K562 (cell line): ENCODE measurements at regions not wholly inside any gene's neighbourhood (a gene's known extent, or its start where the extent isn't known, plus 50 kb on each side); places are given as distances from the start of the nearest gene placed in this dataset.

Experiments used
- ATAC-seq: fragments of 200-7000 bp; cut with Tn5 transposase; 3 replicates; pipeline ENCODE4 v1.9.1; 2020; ENCODE audit warnings: moderate library complexity
- BruUV-seq: library from RNA; stranded (reverse); fragments of 400-500 nt; replicated peaks from 2 replicates; lab custom pipeline; 2021; lab: Mats Ljungman, UMichigan
- CTCF ChIA-PET: fragments of 300-600 bp; formaldehyde crosslinking; extraction: SDS; loops from one replicate; lab custom pipeline; 2021; ENCODE audit warnings: low intra/inter-chr PET ratio; lab: Yijun Ruan, JAX
- POLR2A ChIA-PET: fragments of 300-600, 350-650 bp; sonication (Branson Sonifier 250); formaldehyde crosslinking; extraction: SDS; loops from one replicate; lab custom pipeline; 2021; ENCODE audit warnings: antibody characterized with exemption, inconsistent platforms; lab: Yijun Ruan, JAX
- DNase-seq, 4 experiments: peaks; one replicate each; pipeline versions ENCODE4 v3.0.0 to v3.0.0-alpha.2; 2011 to 2018; ENCODE audit warnings: low spot score in 3 of 4, mixed read lengths in 3 of 4; ENCODE audit errors: extremely low read depth in 1 of 4
- FAIRE-seq: peaks from 2 replicates; lab custom pipeline; 2011; peaks lifted over from hg19 to GRCh38; lab: Jason Lieb, UNC
- H2AFZ ChIP-seq: 2 replicates; pipeline ENCODE4 v1.6.0; 2011; ENCODE audit warnings: low read depth, low read length, control low read depth, inconsistent platforms
- H3K27ac ChIP-seq: fragments of 200-600 bp; 3 replicates; pipeline ENCODE4 v1.8.0; 2011; ENCODE audit warnings: low read depth, mild to moderate bottlenecking, control low read depth, inconsistent platforms, low read length, moderate library complexity, mixed read lengths; ENCODE audit errors: extremely low read depth
- H3K27me3 ChIP-seq, 2 experiments: fragments of 300-600 bp in 1 of 2; 2 replicates in 1 of 2; 3 replicates in 1 of 2; pipeline versions ENCODE4 v1.6.0 to v1.8.0; 2011; ENCODE audit warnings: inconsistent platforms in 2 of 2, low read length in 2 of 2, mild to moderate bottlenecking in 1 of 2, mixed read lengths in 1 of 2, moderate library complexity in 1 of 2; ENCODE audit not compliant: control insufficient read depth in 2 of 2, insufficient read depth in 2 of 2
- H3K36me3 ChIP-seq: fragments of 300-600 bp; 3 replicates; pipeline ENCODE4 v1.8.0; 2011; ENCODE audit warnings: mild to moderate bottlenecking, low read length, inconsistent platforms; ENCODE audit not compliant: control insufficient read depth, insufficient read depth
- H3K4me1 ChIP-seq, 2 experiments: fragments of 200-600 bp in 1 of 2; replicated peaks in 1 of 2; 2 replicates in 1 of 2; 3 replicates in 1 of 2; pipeline versions ENCODE4 v1.5.1 to v1.8.0; 2011; ENCODE audit warnings: inconsistent platforms in 2 of 2, low read length in 2 of 2, mild to moderate bottlenecking in 1 of 2, mixed read lengths in 1 of 2, moderate library complexity in 1 of 2; ENCODE audit not compliant: control insufficient read depth in 2 of 2, insufficient read depth in 2 of 2
- H3K4me2 ChIP-seq: 2 replicates; pipeline ENCODE4 v1.6.1; 2011; ENCODE audit warnings: low read length, control low read depth, inconsistent platforms, mixed read lengths; ENCODE audit not compliant: insufficient read depth
- H3K4me3 ChIP-seq: fragments of 200-600 bp; sonication (generic), shearing (Covaris generic); 2 replicates; pipeline ENCODE4 v1.5.1; 2016; ENCODE audit warnings: control low read depth, inconsistent platforms
- H3K79me2 ChIP-seq: fragments of 200-600 bp; 3 replicates; pipeline ENCODE4 v1.8.0; 2011; ENCODE audit warnings: low read length, inconsistent platforms; ENCODE audit not compliant: control insufficient read depth, insufficient read depth
- H3K9ac ChIP-seq, 2 experiments: 2 replicates each; pipeline versions ENCODE4 v1.6.0 to v1.6.1; 2011; ENCODE audit warnings: low read depth in 2 of 2, low read length in 2 of 2, control low read depth in 1 of 2, inconsistent platforms in 1 of 2, mild to moderate bottlenecking in 1 of 2, mixed read lengths in 1 of 2; ENCODE audit not compliant: insufficient read depth in 1 of 2
- H3K9me1 ChIP-seq: one replicate; pipeline ENCODE4 v1.6.0; 2011; ENCODE audit warnings: inconsistent platforms, mild to moderate bottlenecking, low read length, moderate library complexity; ENCODE audit not compliant: control insufficient read depth, insufficient read depth
- H3K9me3 ChIP-seq: replicated peaks from 2 replicates; pipeline ENCODE4 v1.5.1; 2011; ENCODE audit warnings: low read depth, low read length, inconsistent platforms; ENCODE audit not compliant: control insufficient read depth, insufficient read depth
- H4K20me1 ChIP-seq: replicated peaks from 2 replicates; pipeline ENCODE4 v1.6.1; 2011; ENCODE audit warnings: low read length, inconsistent platforms, mixed read lengths; ENCODE audit not compliant: control insufficient read depth, insufficient read depth
- ELK1 ChIP-seq: sonication (generic); formaldehyde crosslinking; IDR thresholded peaks from 2 replicates; pipeline ENCODE4 v1.8.1; 2022; ENCODE audit warnings: missing genetic modification reagents
- GABPB2 ChIP-seq: fragments of 250-450 bp; sonication (Bioruptor Pico); conservative IDR thresholded peaks from 2 replicates; pipeline ENCODE4 v1.5.1; 2021; ENCODE audit warnings: mild to moderate bottlenecking
- POLR2AphosphoS5 ChIP-seq: IDR thresholded peaks from 2 replicates; pipeline ENCODE4 v1.6.1; 2011; ENCODE audit warnings: mild to moderate bottlenecking, low read depth, low read length, moderate library complexity; ENCODE audit not compliant: control insufficient read depth, insufficient read depth
- THAP7 ChIP-seq: fragments of 250-450 bp; sonication (Bioruptor Pico); IDR thresholded peaks from 2 replicates; pipeline ENCODE4 v1.5.0; 2021
- THRAP3 ChIP-seq: fragments of 450-650 bp; IDR thresholded peaks from 2 replicates; pipeline ENCODE4 v1.6.1; 2016; ENCODE audit warnings: mild to moderate bottlenecking, inconsistent platforms, borderline replicate concordance
- ZNF408 ChIP-seq: fragments of 250-450 bp; sonication (Bioruptor Pico); IDR thresholded peaks from 2 replicates; pipeline ENCODE4 v1.4.0; 2020; ENCODE audit warnings: low read depth, mild to moderate bottlenecking, moderate library complexity
- WGBS: fragments of 100-300 bp; shearing (Covaris generic); methylation state at CpG from one replicate; pipeline ENCODE4 v1.1.6; 2016; ENCODE audit warnings: low coverage, mixed read lengths; ENCODE audit not compliant: insufficient coverage; ENCODE audit errors: missing lambda C conversion rate; 5-methylcytosine and 5-hydroxymethylcytosine counted together
- in situ Hi-C: fragments of 300-500 bp; cut with MboI; formaldehyde crosslinking; loops from 4 replicates; pipeline ENCODE4 v1.15.0; 2018; ENCODE audit warnings: inconsistent platforms, mixed read lengths
- intact Hi-C: fragments of 100-400 bp; cut with micrococcal nuclease; formaldehyde crosslinking; loops from 2 replicates; pipeline ENCODE4 v1.14.2; 2022

- Histone ChIP-seq H3K27me3 (no peaks in the 10 kb centered on the region), H3K9me3 (no peaks in the 10 kb centered on the region; the same call in 1 of the 2 replicates), H3K9ac (no peak overlapping the region), H3K27ac (no peak overlapping the region), H3K9me1 (no peaks in the 10 kb centered on the region), H2AFZ (no peak overlapping the region), H4K20me1 (no peaks in the 10 kb centered on the region), H3K4me2 (no peak overlapping the region), H3K4me3 (no peak overlapping the region), H3K4me1 (no peaks in the 10 kb centered on the region), H3K36me3 (no peaks in the 10 kb centered on the region), H3K79me2 (no peaks in the 10 kb centered on the region)
- no peak for FAIRE-seq
- ATAC-seq, result no peak
- WGBS, result 0% methylated on average over 2 of the region's 2 CpGs
- no peak for TF ChIP-seq ZNF408
- TF ChIP-seq THAP7, result no peak
- no peak for TF ChIP-seq POLR2AphosphoS5
- no peak for TF ChIP-seq ELK1 (CRISPR knock-in tag)
- no peak for TF ChIP-seq GABPB2 (CRISPR knock-in tag)
- no peak for TF ChIP-seq THRAP3
- BruUV-seq, result no TSS peak
- CTCF ChIA-PET, result no interaction called here
- POLR2A ChIA-PET, result no interaction called here
- intact Hi-C loops (no loop called here), in situ Hi-C loops (no loop called here)
- no peak for DNase-seq
Measured at GRCh38 chr5:26278078-26278477, 760.3 kb downstream of the CDH9 start.
